Adipose tissue (tissue), 3 donors: ENCODE measurements at regions not wholly inside any gene's neighbourhood (a gene's known extent, or its start where the extent isn't known, plus 50 kb on each side); places are given as distances from the start of the nearest gene placed in this dataset.
"Not testable (repeated sequence)": the region's sequence is repeated elsewhere in the genome, so short reads cannot be mapped to it uniquely, and the experiment has no call there.

Experiments used
- H3K27ac ChIP-seq: one replicate; pipeline ENCODE4 v1.5.1; 2013; ENCODE audit warnings: low read depth, low read length
- WGBS, 3 donors: extraction: QIAGEN DNeasy Blood & Tissue Kit; methylation state at CpG; one replicate each; pipeline ENCODE4 v1.1.7; 2013; 5-methylcytosine and 5-hydroxymethylcytosine counted together
- donor health status: healthy with polysubstance abuse.
- donor health status: Bipolar disorder and iron deficiency.
- donor health status: healthy.

GRCh38 chr13:83825676-83826075, 56.6 kb downstream of the SLITRK1 start:
- no peak overlapping the region for H3K27ac ChIP-seq

- 92 to 99% (median 94%) methylated on average over 8 of the region's 8 CpGs for WGBS, 3 donors
Measured at GRCh38 chr13:83824560-83824959, 57.7 kb downstream of the SLITRK1 start.

GRCh38 chr13:83824120-83824519, 58.2 kb downstream of the SLITRK1 start:
- H3K27ac ChIP-seq = no peak overlapping the region

More at GRCh38 chr13:83824560-83824959, 57.7 kb downstream of the SLITRK1 start:
- H3K27ac ChIP-seq = no peak overlapping the region

GRCh38 chr13:83819611-83820010, 62.7 kb downstream of the SLITRK1 start:
- no peak overlapping the region for H3K27ac ChIP-seq
- WGBS, 3 donors = 69 to 90% (median 72%) methylated on average over 2 of the region's 2 CpGs

GRCh38 chr13:83819156-83819555, 63.1 kb downstream of the SLITRK1 start:
- WGBS, 3 donors = 92 to 93% (median 92%) methylated on average over 4 of the region's 4 CpGs
- no peak overlapping the region for H3K27ac ChIP-seq

GRCh38 chr13:83816081-83816480, 66.2 kb downstream of the SLITRK1 start:
- no peak overlapping the region for H3K27ac ChIP-seq
- WGBS, 3 donors = 55 to 79% (median 74%) methylated on average over 2 of the region's 2 CpGs

GRCh38 chr13:83815598-83815997, 66.7 kb downstream of the SLITRK1 start:
- H3K27ac ChIP-seq = no peak overlapping the region
- WGBS, 3 donors = 78 to 100% (median 89%) methylated on average over 1 of the region's 1 CpG

- no peak overlapping the region for H3K27ac ChIP-seq
- whole genome bisulfite sequencing, 3 donors = 60 to 65% (median 63%) methylated on average over 2 of the region's 2 CpGs
Measured at GRCh38 chr13:83810136-83810535, 72.1 kb downstream of the SLITRK1 start.

GRCh38 chr13:83804356-83804962, 77.8 kb downstream of the SLITRK1 start:
- 77 to 92% (median 85%) methylated on average over 2 of the region's 2 CpGs for WGBS, 3 donors
- H3K27ac ChIP-seq = no peak overlapping the region

- H3K27ac ChIP-seq = no peak overlapping the region
- 55 to 78% (median 68%) methylated on average over 1 of the region's 1 CpG for WGBS, 3 donors
Measured at GRCh38 chr13:83798731-83799130, 83.5 kb downstream of the SLITRK1 start.

- H3K27ac ChIP-seq = no peak overlapping the region
- WGBS, 3 donors = 61 to 83% (median 66%) methylated on average over 2 of the region's 2 CpGs
Measured at GRCh38 chr13:83796364-83796763, 85.9 kb downstream of the SLITRK1 start.

GRCh38 chr13:83794583-83794982, 87.7 kb downstream of the SLITRK1 start:
- no peak overlapping the region for H3K27ac ChIP-seq
- WGBS, 3 donors = 91 to 99% (median 96%) methylated on average over 2 of the region's 2 CpGs

- no peak overlapping the region for H3K27ac ChIP-seq
- WGBS, 3 donors = 51 to 77% (median 77%) methylated on average over 6 of the region's 6 CpGs
Measured at GRCh38 chr13:83780227-83780626, 102.0 kb downstream of the SLITRK1 start.

GRCh38 chr13:83773961-83774360, 108.3 kb downstream of the SLITRK1 start:
- WGBS, 3 donors = 75 to 87% (median 81%) methylated on average over 2 of the region's 2 CpGs
- no peak overlapping the region for H3K27ac ChIP-seq

- WGBS, 3 donors = 90 to 100% (median 93%) methylated on average over 1 of the region's 1 CpG
Measured at GRCh38 chr13:83765796-83766195, 116.5 kb downstream of the SLITRK1 start.

GRCh38 chr13:83761631-83762030, 120.6 kb downstream of the SLITRK1 start:
- 40 to 78% (median 58%) methylated on average over 2 of the region's 2 CpGs for WGBS, 3 donors
- H3K27ac ChIP-seq = no peak overlapping the region

More at GRCh38 chr13:83765796-83766195, 116.5 kb downstream of the SLITRK1 start:
- H3K27ac ChIP-seq = no peak overlapping the region

GRCh38 chr13:83755210-83755609, 127.1 kb downstream of the SLITRK1 start:
- WGBS, 3 donors = 96 to 100% (median 96%) methylated on average over 2 of the region's 2 CpGs
- not testable (repeated sequence) for H3K27ac ChIP-seq

GRCh38 chr13:83753912-83754624, 128.2 kb downstream of the SLITRK1 start:
- no peak overlapping the region for H3K27ac ChIP-seq
- WGBS, 3 donors = 81 to 88% (median 83%) methylated on average over 11 of the region's 11 CpGs

GRCh38 chr13:83752141-83752540, 130.1 kb downstream of the SLITRK1 start:
- 67 to 76% (median 69%) methylated on average over 4 of the region's 4 CpGs for WGBS, 3 donors
- no peak overlapping the region for H3K27ac ChIP-seq

GRCh38 chr13:83740622-83741021, 141.7 kb downstream of the SLITRK1 start:
- H3K27ac ChIP-seq = no peak overlapping the region
